Osteoblast (primary cell): ENCODE measurements at regions not wholly inside any gene's neighbourhood (a gene's known extent, or its start where the extent isn't known, plus 50 kb on each side); places are given as distances from the start of the nearest gene placed in this dataset.

Source experiments
- DNase-seq: peaks from one replicate; pipeline ENCODE4 v3.0.0; 2011; ENCODE audit warnings: low spot score, mixed read lengths; ENCODE audit not compliant: insufficient read length; ENCODE audit errors: missing footprints
- H2AFZ ChIP-seq: 2 replicates; pipeline ENCODE4 v1.6.0; 2011; ENCODE audit warnings: mild to moderate bottlenecking, low read length
- H3K27ac ChIP-seq: 2 replicates; pipeline ENCODE4 v1.5.1; 2011; ENCODE audit warnings: mild to moderate bottlenecking, low read depth, low read length, moderate library complexity
- H3K27me3 ChIP-seq: 2 replicates; pipeline ENCODE4 v1.6.0; 2012; ENCODE audit warnings: mild to moderate bottlenecking, control low read depth, inconsistent platforms, low read length, moderate library complexity; ENCODE audit not compliant: insufficient read depth
- H3K36me3 ChIP-seq: 2 replicates; pipeline ENCODE4 v1.5.1; 2011; ENCODE audit warnings: mild to moderate bottlenecking, low read length, control low read depth, moderate library complexity; ENCODE audit not compliant: insufficient read depth
- H3K4me1 ChIP-seq: 2 replicates; pipeline ENCODE4 v1.5.1; 2011; ENCODE audit warnings: mild to moderate bottlenecking, low read length, control low read depth, moderate library complexity; ENCODE audit not compliant: insufficient read depth
- H3K4me2 ChIP-seq: 2 replicates; pipeline ENCODE4 v1.6.0; 2011; ENCODE audit warnings: mild to moderate bottlenecking, low read length; ENCODE audit not compliant: insufficient read depth
- H3K4me3 ChIP-seq: fragments of 200-600 bp; sonication (generic); 3 replicates; pipeline ENCODE4 v1.5.1; 2012; ENCODE audit warnings: mild to moderate bottlenecking, low read length, inconsistent platforms; ENCODE audit not compliant: insufficient read depth
- H3K79me2 ChIP-seq: 2 replicates; pipeline ENCODE4 v1.6.0; 2012; ENCODE audit warnings: mild to moderate bottlenecking, low read length, control low read depth, inconsistent platforms; ENCODE audit not compliant: insufficient read depth
- H3K9me3 ChIP-seq: 2 replicates; pipeline ENCODE4 v1.5.1; 2011; ENCODE audit warnings: low read depth, low read length, control low read depth
- H4K20me1 ChIP-seq: 2 replicates; pipeline ENCODE4 v1.6.0; 2012; ENCODE audit warnings: mild to moderate bottlenecking, low read length, control low read depth; ENCODE audit not compliant: insufficient read depth
- CTCF ChIP-seq: IDR thresholded peaks from 2 replicates; pipeline ENCODE4 v1.5.1; 2011; ENCODE audit warnings: mild to moderate bottlenecking, low read depth, low read length, moderate library complexity; ENCODE audit errors: extremely low read depth

GRCh38 chr20:11754451-11754850, 163.2 kb upstream of the BTBD3 start:
- Histone ChIP-seq H3K4me1 (peaks cover 4% of the 10 kb centered on the region), H3K27me3 (no peaks in the 10 kb centered on the region), H3K27ac (no peak overlapping the region), H3K4me2 (no peak overlapping the region), H3K9me3 (no peaks in the 10 kb centered on the region), H3K4me3 (no peak overlapping the region), H4K20me1 (no peaks in the 10 kb centered on the region), H2AFZ (no peak overlapping the region), H3K36me3 (no peaks in the 10 kb centered on the region), H3K79me2 (no peaks in the 10 kb centered on the region)
- DNase-seq, result no peak
- no peak for TF ChIP-seq CTCF

- Histone ChIP-seq H3K27ac (no peak overlapping the region), H4K20me1 (no peaks in the 10 kb centered on the region), H3K4me1 (peaks cover 4% of the 10 kb centered on the region), H3K4me3 (peak overlapping the region; percentile 52), H2AFZ (peak overlapping the region; percentile 61), H3K9me3 (no peaks in the 10 kb centered on the region), H3K36me3 (no peaks in the 10 kb centered on the region), H3K27me3 (no peaks in the 10 kb centered on the region), H3K4me2 (peak overlapping the region; percentile 74), H3K79me2 (no peaks in the 10 kb centered on the region)
- peak; percentile 25 for TF ChIP-seq CTCF
- peak; percentile 69 for DNase-seq
These were observed 162.4 kb upstream of the BTBD3 start for GRCh38 chr20:11755071-11755841.

- Histone ChIP-seq H2AFZ (no peak overlapping the region), H4K20me1 (no peaks in the 10 kb centered on the region), H3K79me2 (no peaks in the 10 kb centered on the region), H3K4me1 (no peaks in the 10 kb centered on the region), H3K36me3 (no peaks in the 10 kb centered on the region), H3K4me2 (no peak overlapping the region), H3K27ac (no peak overlapping the region), H3K4me3 (no peak overlapping the region), H3K9me3 (no peaks in the 10 kb centered on the region), H3K27me3 (no peaks in the 10 kb centered on the region)
- no peak for DNase-seq
- no peak for TF ChIP-seq CTCF
These were observed 156.2 kb upstream of the BTBD3 start for GRCh38 chr20:11761497-11761896.

GRCh38 chr20:11766961-11767360, 150.7 kb upstream of the BTBD3 start:
- Histone ChIP-seq H3K4me1 (no peaks in the 10 kb centered on the region), H3K79me2 (no peaks in the 10 kb centered on the region), H3K9me3 (no peaks in the 10 kb centered on the region), H3K27ac (no peak overlapping the region), H2AFZ (peak overlapping the region; percentile 39), H3K4me3 (no peak overlapping the region), H3K27me3 (peaks cover 3% of the 10 kb centered on the region), H3K4me2 (no peak overlapping the region), H4K20me1 (no peaks in the 10 kb centered on the region), H3K36me3 (no peaks in the 10 kb centered on the region)
- TF ChIP-seq CTCF, result no peak
- no peak for DNase-seq
